DMS153 (cell line): ENCODE measurements at regions not wholly inside any gene's neighbourhood (a gene's known extent, or its start where the extent isn't known, plus 50 kb on each side); places are given as distances from the start of the nearest gene placed in this dataset.

Source experiments
- DNase-seq: peaks from one replicate; lab custom pipeline; 2025; lab: John Stamatoyannopoulos, UW

GRCh38 chr16:8271344-8271743 lies 319.0 kb downstream of the TMEM114 start:
- no peak for DNase-seq

GRCh38 chr16:8262299-8262698 lies 328.0 kb downstream of the TMEM114 start:
- no peak for DNase-seq

GRCh38 chr16:8260140-8260539 lies 330.2 kb downstream of the TMEM114 start:
- DNase-seq = no peak

- DNase-seq = no peak
Observed at GRCh38 chr16:8258523-8258922, 331.8 kb downstream of the TMEM114 start.

GRCh38 chr16:8257561-8257960 lies 332.8 kb downstream of the TMEM114 start:
- DNase-seq = no peak

GRCh38 chr16:8254405-8254804 lies 335.9 kb downstream of the TMEM114 start:
- no peak for DNase-seq

- DNase-seq = no peak
Observed at GRCh38 chr16:8253718-8254117, 336.6 kb downstream of the TMEM114 start.

GRCh38 chr16:8251727-8252126 lies 338.6 kb downstream of the TMEM114 start:
- DNase-seq = no peak

GRCh38 chr16:8251298-8251697 lies 339.0 kb downstream of the TMEM114 start:
- DNase-seq = no peak

- DNase-seq = no peak
Observed at GRCh38 chr16:8247993-8248392, 342.3 kb downstream of the TMEM114 start.

- no peak for DNase-seq
Observed at GRCh38 chr16:8243981-8244380, 346.3 kb downstream of the TMEM114 start.

GRCh38 chr16:8241408-8241807 lies 348.9 kb downstream of the TMEM114 start:
- no peak for DNase-seq

GRCh38 chr16:8239443-8239842 lies 350.9 kb downstream of the TMEM114 start:
- no peak for DNase-seq

GRCh38 chr16:8237452-8237851 lies 352.9 kb downstream of the TMEM114 start:
- no peak for DNase-seq

GRCh38 chr16:8236816-8237215 lies 353.5 kb downstream of the TMEM114 start:
- no peak for DNase-seq

- DNase-seq = no peak
Observed at GRCh38 chr16:8230497-8230896, 359.8 kb downstream of the TMEM114 start.

- DNase-seq = no peak
Observed at GRCh38 chr16:8229011-8229520, 361.2 kb downstream of the TMEM114 start.

- no peak for DNase-seq
Observed at GRCh38 chr16:8217201-8217600, 373.1 kb downstream of the TMEM114 start.

- DNase-seq = no peak
Observed at GRCh38 chr16:8204769-8205168, 385.5 kb downstream of the TMEM114 start.

GRCh38 chr16:8204096-8204495 lies 386.2 kb downstream of the TMEM114 start:
- no peak for DNase-seq

GRCh38 chr16:8203101-8203500 lies 387.2 kb downstream of the TMEM114 start:
- no peak for DNase-seq

GRCh38 chr16:8200839-8201238 lies 389.5 kb downstream of the TMEM114 start:
- DNase-seq = no peak

- no peak for DNase-seq
Observed at GRCh38 chr16:8199390-8199789, 390.9 kb downstream of the TMEM114 start.

- DNase-seq = no peak
Observed at GRCh38 chr16:8194794-8195193, 395.5 kb downstream of the TMEM114 start.

GRCh38 chr16:8188841-8189240 lies 401.5 kb downstream of the TMEM114 start:
- DNase-seq = no peak
